OCI-LY1 (cell line): ENCODE measurements at regions not wholly inside any gene's neighbourhood (a gene's known extent, or its start where the extent isn't known, plus 50 kb on each side); places are given as distances from the start of the nearest gene placed in this dataset.

Source experiments
- CTCF ChIP-seq: fragments of 200-600 bp; sonication (generic), shearing (Covaris generic); IDR thresholded peaks from 2 replicates; pipeline ENCODE4 v1.5.1; 2017; ENCODE audit warnings: mild to moderate bottlenecking, antibody characterized with exemption, low read length, moderate library complexity, mixed read lengths
- EZH2 ChIP-seq: fragments of 200-600 bp; sonication (generic), shearing (Covaris generic); IDR thresholded peaks from 2 replicates; pipeline ENCODE4 v1.8.0; 2017; ENCODE audit warnings: borderline replicate concordance, mixed run types, mild to moderate bottlenecking, antibody characterized with exemption, low read length, moderate library complexity, mixed read lengths

DNA sequence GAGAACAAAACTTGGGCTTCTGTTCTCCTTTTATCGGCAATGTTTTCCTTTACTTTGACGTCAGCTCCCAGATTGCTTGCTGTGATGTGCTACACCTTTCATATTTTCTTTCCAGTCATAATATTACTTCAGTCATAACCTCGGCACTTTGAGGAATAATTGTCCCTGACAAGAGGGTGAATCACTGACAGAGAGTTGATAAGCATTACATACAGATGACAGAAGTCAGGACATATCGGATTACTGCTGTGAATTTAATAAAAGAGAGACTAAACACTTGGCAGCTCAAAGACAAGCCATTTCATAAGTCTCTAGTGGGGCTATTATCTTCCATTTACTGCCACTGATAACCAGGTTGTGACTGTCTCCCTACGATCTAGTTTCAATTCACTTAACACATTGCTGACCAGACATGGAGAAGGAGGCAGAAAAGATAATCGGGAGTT lies 362.1 kb upstream of the ARRDC4 start:
- TF ChIP-seq CTCF: no peak
- no peak for TF ChIP-seq EZH2
